ENCODE measurements at regions not wholly inside any gene's neighbourhood (a gene's known extent, or its start where the extent isn't known, plus 50 kb on each side); places are given as distances from the start of the nearest gene placed in this dataset.

DNA sequence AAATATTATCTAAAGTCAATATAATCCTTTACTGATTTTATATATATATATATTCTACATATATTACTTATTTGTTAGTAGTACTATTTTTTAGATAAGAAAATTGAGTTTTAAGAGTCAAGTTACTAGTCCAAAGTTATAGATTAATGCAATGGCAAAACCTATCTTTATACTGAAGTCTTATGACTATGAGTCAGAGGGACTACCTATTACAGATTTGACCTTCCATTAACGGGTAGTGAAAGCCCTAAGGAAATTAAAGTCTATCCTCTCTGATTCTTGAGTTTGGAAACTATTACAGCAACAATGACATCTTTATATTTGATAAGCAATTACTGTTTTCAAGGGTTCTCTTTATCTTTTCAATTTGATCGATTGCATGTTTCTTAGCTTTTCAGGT lies 315.8 kb downstream of the CASP12 start:
- Histone ChIP-seq H3K18ac (ENCODE audit: extremely low read depth, low read length) (no peak overlapping the region), H2BK5ac (ENCODE audit: low read depth, low read length) (no peak overlapping the region), H3K36me3 (ENCODE audit: control insufficient read depth in 2 of 4, insufficient read depth in 4 of 4, low read length in 3 of 4) (0 out of 8 replicates have a peak, but pooled peaks cover 0 to 3% (median 0%) of the 10 kb centered on the region in 4 experiments), H2BK120ac (replicated peaks; ENCODE audit: low read depth, low read length) (peak overlapping the region; percentile 88), H3K56ac (replicated peaks; ENCODE audit: insufficient read length, low read depth, low read length) (no peak overlapping the region), H3K79me1 (ENCODE audit: low read depth, low read length) (no peaks in the 10 kb centered on the region), H3K14ac (ENCODE audit: insufficient read length) (no peak overlapping the region), H3K4me3 (ENCODE audit: extremely low read depth in 1 of 4, insufficient read depth in 2 of 4, low read depth in 3 of 4, low read length in 4 of 4) (no peak overlapping the region), H2BK15ac (ENCODE audit: low read length) (no peak overlapping the region), H3K4ac (replicated peaks; ENCODE audit: insufficient read length, low read depth, low read length) (no peak overlapping the region), H4K91ac (replicated peaks; ENCODE audit: insufficient read length, low read length) (no peak overlapping the region), H4K8ac (ENCODE audit: extremely low read depth, insufficient read depth, low read length) (no peak overlapping the region), H3K79me2 (ENCODE audit: control insufficient read depth in 1 of 2, insufficient read depth in 2 of 2, low read length in 2 of 2) (no peaks in the 10 kb centered on the region), H4K5ac (ENCODE audit: insufficient read length, low read depth, low read length) (no peak overlapping the region), H3K27ac (ENCODE audit: low read depth, low read length) (no peak overlapping the region), H3K4me2 (ENCODE audit: insufficient read depth in 1 of 2, low read depth in 2 of 2, low read length in 2 of 2) (no peak overlapping the region), H2AK5ac (ENCODE audit: low read depth, low read length) (no peak overlapping the region), H3K4me1 (replicated peaks in 1 of 4; ENCODE audit: control insufficient read depth in 3 of 4, insufficient read depth in 4 of 4, low read length in 3 of 4) (peaks cover 0 to 6% (median 0%) of the 10 kb centered on the region in 4 experiments; a peak in 2 of 7 replicates), H3K23ac (ENCODE audit: insufficient read length) (no peak overlapping the region), H3K23me2 (ENCODE audit: low read depth, low read length) (no peaks in the 10 kb centered on the region), H3K9ac (replicated peaks in 1 of 4; ENCODE audit: extremely low read depth in 1 of 4, low read depth in 3 of 4, low read length in 3 of 4) (no peak overlapping the region), H2AFZ (ENCODE audit: low read length) (no peak overlapping the region), H4K20me1 (replicated peaks in 1 of 2; ENCODE audit: control insufficient read depth in 1 of 2, insufficient read depth in 2 of 2, low read length in 2 of 2) (no peaks in the 10 kb centered on the region), H3K27me3 (replicated peaks in 1 of 4; ENCODE audit: control insufficient read depth in 3 of 4, extremely low read depth in 1 of 4, insufficient read depth in 3 of 4, low read length in 3 of 4) (no peaks in the 10 kb centered on the region), H2BK20ac (ENCODE audit: low read length) (no peak overlapping the region), H2BK12ac (ENCODE audit: low read depth, low read length) (no peak overlapping the region), H3K9me3 (ENCODE audit: insufficient read depth in 2 of 2, low read depth in 1 of 2, low read length in 1 of 2) (0 out of 4 replicates have a peak, but pooled peaks cover 0 to 5% of the 10 kb centered on the region in 2 experiments)
- DNase-seq (ENCODE audit: low read depth in 1 of 2, low spot score in 2 of 2) (no peak), FAIRE-seq (no peak)
- WGBS, 2 experiments (ENCODE audit: extremely low coverage in 1 of 2, insufficient coverage in 1 of 2, insufficient read length in 1 of 2, insufficient replicate concordance in 2 of 2, low coverage in 1 of 2, low lambda C conversion rate in 2 of 2, missing lambda C conversion rate in 1 of 2): 89% methylated on average over 2 of the region's 2 CpGs; no CpG with 5 or more reads in 1 of the 2 experiments
- ChIA-PET CTCF (ENCODE audit: partially characterized antibody) (no interaction called here), POLR2A (ENCODE audit: partially characterized antibody) (no interaction called here)
- TF ChIP-seq RBBP5 (IDR thresholded peaks at IDR 0.05; ENCODE audit: borderline replicate concordance, low read depth, low read length): no peak

All from H1 (cell line).